ENCODE measurements at regions not wholly inside any gene's neighbourhood (a gene's known extent, or its start where the extent isn't known, plus 50 kb on each side); places are given as distances from the start of the nearest gene placed in this dataset.

DNA sequence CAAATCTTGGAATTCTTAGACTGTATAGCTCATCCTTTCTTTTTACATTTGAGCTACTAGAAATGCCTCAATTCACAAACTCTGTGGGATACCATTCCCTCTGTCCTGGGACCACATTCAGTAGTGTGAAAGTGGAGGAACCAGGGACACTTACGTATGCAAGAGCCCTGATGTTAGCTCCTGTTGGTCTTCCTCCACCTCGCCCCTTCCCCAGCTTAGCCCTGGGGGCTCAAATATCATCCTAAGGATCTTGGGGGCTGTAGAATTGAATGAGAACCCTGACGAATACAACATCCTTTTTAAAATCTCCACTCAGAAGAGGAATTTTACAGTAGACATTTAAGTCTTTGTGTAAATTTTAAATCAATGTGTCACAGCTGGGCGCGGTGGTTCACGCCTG, 65.2 kb upstream of the RAPH1 start:
- H2AFZ ChIP-seq = peak overlapping the region; percentile 18; the same call in 1 of the 2 replicates
- Mint-ChIP-seq H3K27me3 (ENCODE audit: insufficient read depth, low read depth, poor library complexity) (peaks cover 2% of the 10 kb centered on the region), H3K36me3 (ENCODE audit: low read depth) (peaks cover 3% of the 10 kb centered on the region; the same call in 1 of the 3 replicates), H3K4me3 (no peak overlapping the region), H3K27ac (peak overlapping the region; percentile 65; the same call in 1 of the 2 replicates), H3K4me1 (peaks cover 13% of the 10 kb centered on the region; the same call in 2 of the 3 replicates), H3K9me3 (no peaks in the 10 kb centered on the region; the same call in 1 of the 3 replicates)
- no peaks in the 10 kb centered on the region for H3K36me3 ChIP-seq (ENCODE audit: insufficient read depth)
- no peak overlapping the region for H3K4me3 ChIP-seq
- ATAC-seq = peak; percentile 94
- H3K79me2 ChIP-seq (replicated peaks; ENCODE audit: insufficient read depth) = no peaks in the 10 kb centered on the region
- no peaks in the 10 kb centered on the region for H3K27me3 ChIP-seq (ENCODE audit: insufficient read depth)
- DNase-seq (ENCODE audit: low spot score) = peak; percentile 60
- H3F3A ChIP-seq (replicated peaks; ENCODE audit: low read depth) = 0 out of 2 replicates have a peak, but pooled peaks cover 3% of the 10 kb centered on the region
- H3K27ac ChIP-seq (ENCODE audit: low read depth) = peak overlapping the region; percentile 30; the same call in 1 of the 2 replicates
- no peaks in the 10 kb centered on the region for H4K20me1 ChIP-seq (replicated peaks; ENCODE audit: insufficient read depth)
- H3K9me2 ChIP-seq (ENCODE audit: insufficient read depth) = no peaks in the 10 kb centered on the region
- no peak overlapping the region for H3K4me2 ChIP-seq
- peaks cover 15% of the 10 kb centered on the region for H3K4me1 ChIP-seq (ENCODE audit: insufficient read depth)
- TF ChIP-seq EZH2phosphoT487 (IDR thresholded peaks at IDR 0.05; ENCODE audit: unreplicated experiment) = no peak
- TF ChIP-seq NANOG (IDR thresholded peaks at IDR 0.05; ENCODE audit: borderline replicate concordance) = no peak
- TF ChIP-seq, protein P1, sequence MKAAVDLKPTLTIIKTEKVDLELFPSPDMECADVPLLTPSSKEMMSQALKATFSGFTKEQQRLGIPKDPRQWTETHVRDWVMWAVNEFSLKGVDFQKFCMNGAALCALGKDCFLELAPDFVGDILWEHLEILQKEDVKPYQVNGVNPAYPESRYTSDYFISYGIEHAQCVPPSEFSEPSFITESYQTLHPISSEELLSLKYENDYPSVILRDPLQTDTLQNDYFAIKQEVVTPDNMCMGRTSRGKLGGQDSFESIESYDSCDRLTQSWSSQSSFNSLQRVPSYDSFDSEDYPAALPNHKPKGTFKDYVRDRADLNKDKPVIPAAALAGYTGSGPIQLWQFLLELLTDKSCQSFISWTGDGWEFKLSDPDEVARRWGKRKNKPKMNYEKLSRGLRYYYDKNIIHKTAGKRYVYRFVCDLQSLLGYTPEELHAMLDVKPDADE (IDR thresholded peaks at IDR 0.05) = no peak
- TF ChIP-seq, protein P2, sequence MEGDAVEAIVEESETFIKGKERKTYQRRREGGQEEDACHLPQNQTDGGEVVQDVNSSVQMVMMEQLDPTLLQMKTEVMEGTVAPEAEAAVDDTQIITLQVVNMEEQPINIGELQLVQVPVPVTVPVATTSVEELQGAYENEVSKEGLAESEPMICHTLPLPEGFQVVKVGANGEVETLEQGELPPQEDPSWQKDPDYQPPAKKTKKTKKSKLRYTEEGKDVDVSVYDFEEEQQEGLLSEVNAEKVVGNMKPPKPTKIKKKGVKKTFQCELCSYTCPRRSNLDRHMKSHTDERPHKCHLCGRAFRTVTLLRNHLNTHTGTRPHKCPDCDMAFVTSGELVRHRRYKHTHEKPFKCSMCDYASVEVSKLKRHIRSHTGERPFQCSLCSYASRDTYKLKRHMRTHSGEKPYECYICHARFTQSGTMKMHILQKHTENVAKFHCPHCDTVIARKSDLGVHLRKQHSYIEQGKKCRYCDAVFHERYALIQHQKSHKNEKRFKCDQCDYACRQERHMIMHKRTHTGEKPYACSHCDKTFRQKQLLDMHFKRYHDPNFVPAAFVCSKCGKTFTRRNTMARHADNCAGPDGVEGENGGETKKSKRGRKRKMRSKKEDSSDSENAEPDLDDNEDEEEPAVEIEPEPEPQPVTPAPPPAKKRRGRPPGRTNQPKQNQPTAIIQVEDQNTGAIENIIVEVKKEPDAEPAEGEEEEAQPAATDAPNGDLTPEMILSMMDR (conservative IDR thresholded peaks at IDR 0.05; ENCODE audit: low read depth in 2 of 2) = no peak
- TF ChIP-seq ZNF114 (CRISPR knock-in tag; IDR thresholded peaks at IDR 0.05) = no peak
- no peak for TF ChIP-seq STAT1 (IDR thresholded peaks at IDR 0.05; ENCODE audit: unreplicated experiment)
- TF ChIP-seq, protein P3, sequence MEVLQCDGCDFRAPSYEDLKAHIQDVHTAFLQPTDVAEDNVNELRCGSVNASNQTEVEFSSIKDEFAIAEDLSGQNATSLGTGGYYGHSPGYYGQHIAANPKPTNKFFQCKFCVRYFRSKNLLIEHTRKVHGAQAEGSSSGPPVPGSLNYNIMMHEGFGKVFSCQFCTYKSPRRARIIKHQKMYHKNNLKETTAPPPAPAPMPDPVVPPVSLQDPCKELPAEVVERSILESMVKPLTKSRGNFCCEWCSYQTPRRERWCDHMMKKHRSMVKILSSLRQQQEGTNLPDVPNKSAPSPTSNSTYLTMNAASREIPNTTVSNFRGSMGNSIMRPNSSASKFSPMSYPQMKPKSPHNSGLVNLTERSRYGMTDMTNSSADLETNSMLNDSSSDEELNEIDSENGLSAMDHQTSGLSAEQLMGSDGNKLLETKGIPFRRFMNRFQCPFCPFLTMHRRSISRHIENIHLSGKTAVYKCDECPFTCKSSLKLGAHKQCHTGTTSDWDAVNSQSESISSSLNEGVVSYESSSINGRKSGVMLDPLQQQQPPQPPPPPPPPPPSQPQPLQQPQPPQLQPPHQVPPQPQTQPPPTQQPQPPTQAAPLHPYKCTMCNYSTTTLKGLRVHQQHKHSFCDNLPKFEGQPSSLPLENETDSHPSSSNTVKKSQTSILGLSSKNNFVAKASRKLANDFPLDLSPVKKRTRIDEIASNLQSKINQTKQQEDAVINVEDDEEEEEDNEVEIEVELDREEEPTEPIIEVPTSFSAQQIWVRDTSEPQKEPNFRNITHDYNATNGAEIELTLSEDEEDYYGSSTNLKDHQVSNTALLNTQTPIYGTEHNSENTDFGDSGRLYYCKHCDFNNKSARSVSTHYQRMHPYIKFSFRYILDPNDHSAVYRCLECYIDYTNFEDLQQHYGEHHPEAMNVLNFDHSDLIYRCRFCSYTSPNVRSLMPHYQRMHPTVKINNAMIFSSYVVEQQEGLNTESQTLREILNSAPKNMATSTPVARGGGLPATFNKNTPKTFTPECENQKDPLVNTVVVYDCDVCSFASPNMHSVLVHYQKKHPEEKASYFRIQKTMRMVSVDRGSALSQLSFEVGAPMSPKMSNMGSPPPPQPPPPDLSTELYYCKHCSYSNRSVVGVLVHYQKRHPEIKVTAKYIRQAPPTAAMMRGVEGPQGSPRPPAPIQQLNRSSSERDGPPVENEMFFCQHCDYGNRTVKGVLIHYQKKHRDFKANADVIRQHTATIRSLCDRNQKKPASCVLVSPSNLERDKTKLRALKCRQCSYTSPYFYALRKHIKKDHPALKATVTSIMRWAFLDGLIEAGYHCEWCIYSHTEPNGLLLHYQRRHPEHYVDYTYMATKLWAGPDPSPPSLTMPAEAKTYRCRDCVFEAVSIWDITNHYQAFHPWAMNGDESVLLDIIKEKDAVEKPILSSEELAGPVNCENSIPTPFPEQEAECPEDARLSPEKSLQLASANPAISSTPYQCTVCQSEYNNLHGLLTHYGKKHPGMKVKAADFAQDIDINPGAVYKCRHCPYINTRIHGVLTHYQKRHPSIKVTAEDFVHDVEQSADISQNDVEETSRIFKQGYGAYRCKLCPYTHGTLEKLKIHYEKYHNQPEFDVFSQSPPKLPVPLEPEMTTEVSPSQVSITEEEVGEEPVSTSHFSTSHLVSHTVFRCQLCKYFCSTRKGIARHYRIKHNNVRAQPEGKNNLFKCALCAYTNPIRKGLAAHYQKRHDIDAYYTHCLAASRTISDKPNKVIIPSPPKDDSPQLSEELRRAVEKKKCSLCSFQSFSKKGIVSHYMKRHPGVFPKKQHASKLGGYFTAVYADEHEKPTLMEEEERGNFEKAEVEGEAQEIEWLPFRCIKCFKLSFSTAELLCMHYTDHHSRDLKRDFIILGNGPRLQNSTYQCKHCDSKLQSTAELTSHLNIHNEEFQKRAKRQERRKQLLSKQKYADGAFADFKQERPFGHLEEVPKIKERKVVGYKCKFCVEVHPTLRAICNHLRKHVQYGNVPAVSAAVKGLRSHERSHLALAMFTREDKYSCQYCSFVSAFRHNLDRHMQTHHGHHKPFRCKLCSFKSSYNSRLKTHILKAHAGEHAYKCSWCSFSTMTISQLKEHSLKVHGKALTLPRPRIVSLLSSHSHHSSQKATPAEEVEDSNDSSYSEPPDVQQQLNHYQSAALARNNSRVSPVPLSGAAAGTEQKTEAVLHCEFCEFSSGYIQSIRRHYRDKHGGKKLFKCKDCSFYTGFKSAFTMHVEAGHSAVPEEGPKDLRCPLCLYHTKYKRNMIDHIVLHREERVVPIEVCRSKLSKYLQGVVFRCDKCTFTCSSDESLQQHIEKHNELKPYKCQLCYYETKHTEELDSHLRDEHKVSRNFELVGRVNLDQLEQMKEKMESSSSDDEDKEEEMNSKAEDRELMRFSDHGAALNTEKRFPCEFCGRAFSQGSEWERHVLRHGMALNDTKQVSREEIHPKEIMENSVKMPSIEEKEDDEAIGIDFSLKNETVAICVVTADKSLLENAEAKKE (CRISPR knock-in tag; IDR thresholded peaks at IDR 0.05) = no peak
- no peak for TF ChIP-seq POLR2AphosphoS5 (IDR thresholded peaks at IDR 0.05; ENCODE audit: low read depth)
- no peak for TF ChIP-seq JUNB (IDR thresholded peaks at IDR 0.05; ENCODE audit: unreplicated experiment)
- TF ChIP-seq CREB1 (CRISPR knock-in tag; IDR thresholded peaks at IDR 0.05; ENCODE audit: low read depth) = no peak
- TF ChIP-seq ZNF331 (CRISPR knock-in tag; IDR thresholded peaks at IDR 0.05; ENCODE audit: low read depth) = no peak
- TF ChIP-seq EZH2 (IDR thresholded peaks at IDR 0.05; ENCODE audit: low read depth, unreplicated experiment) = no peak
- TF ChIP-seq, protein P4, sequence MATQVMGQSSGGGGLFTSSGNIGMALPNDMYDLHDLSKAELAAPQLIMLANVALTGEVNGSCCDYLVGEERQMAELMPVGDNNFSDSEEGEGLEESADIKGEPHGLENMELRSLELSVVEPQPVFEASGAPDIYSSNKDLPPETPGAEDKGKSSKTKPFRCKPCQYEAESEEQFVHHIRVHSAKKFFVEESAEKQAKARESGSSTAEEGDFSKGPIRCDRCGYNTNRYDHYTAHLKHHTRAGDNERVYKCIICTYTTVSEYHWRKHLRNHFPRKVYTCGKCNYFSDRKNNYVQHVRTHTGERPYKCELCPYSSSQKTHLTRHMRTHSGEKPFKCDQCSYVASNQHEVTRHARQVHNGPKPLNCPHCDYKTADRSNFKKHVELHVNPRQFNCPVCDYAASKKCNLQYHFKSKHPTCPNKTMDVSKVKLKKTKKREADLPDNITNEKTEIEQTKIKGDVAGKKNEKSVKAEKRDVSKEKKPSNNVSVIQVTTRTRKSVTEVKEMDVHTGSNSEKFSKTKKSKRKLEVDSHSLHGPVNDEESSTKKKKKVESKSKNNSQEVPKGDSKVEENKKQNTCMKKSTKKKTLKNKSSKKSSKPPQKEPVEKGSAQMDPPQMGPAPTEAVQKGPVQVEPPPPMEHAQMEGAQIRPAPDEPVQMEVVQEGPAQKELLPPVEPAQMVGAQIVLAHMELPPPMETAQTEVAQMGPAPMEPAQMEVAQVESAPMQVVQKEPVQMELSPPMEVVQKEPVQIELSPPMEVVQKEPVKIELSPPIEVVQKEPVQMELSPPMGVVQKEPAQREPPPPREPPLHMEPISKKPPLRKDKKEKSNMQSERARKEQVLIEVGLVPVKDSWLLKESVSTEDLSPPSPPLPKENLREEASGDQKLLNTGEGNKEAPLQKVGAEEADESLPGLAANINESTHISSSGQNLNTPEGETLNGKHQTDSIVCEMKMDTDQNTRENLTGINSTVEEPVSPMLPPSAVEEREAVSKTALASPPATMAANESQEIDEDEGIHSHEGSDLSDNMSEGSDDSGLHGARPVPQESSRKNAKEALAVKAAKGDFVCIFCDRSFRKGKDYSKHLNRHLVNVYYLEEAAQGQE (IDR thresholded peaks at IDR 0.05; ENCODE audit: unreplicated experiment) = no peak
